AG09319 (cell line): ENCODE measurements at regions not wholly inside any gene's neighbourhood (a gene's known extent, or its start where the extent isn't known, plus 50 kb on each side); places are given as distances from the start of the nearest gene placed in this dataset.
"Not testable (repeated sequence)": the region's sequence is repeated elsewhere in the genome, so short reads cannot be mapped to it uniquely, and the experiment has no call there.

ENCODE experiments used
- DNase-seq: peaks from one replicate; pipeline ENCODE4 v3.0.0-alpha.2; 2010; ENCODE audit warnings: low read depth; ENCODE audit errors: extremely low read depth
- CTCF ChIP-seq: IDR thresholded peaks from 2 replicates; pipeline ENCODE4 v1.5.1; 2011; ENCODE audit warnings: low read depth, mild to moderate bottlenecking, inconsistent platforms, low read length, moderate library complexity

GRCh38 chr15:96199111-96199510 lies 131.4 kb upstream of the NR2F2 start:
- no peak for TF ChIP-seq CTCF
- DNase-seq, result no peak

- no peak for DNase-seq
These were observed 130.0 kb upstream of the NR2F2 start for GRCh38 chr15:96200357-96200967.

GRCh38 chr15:96201696-96202095 lies 128.8 kb upstream of the NR2F2 start:
- no peak for TF ChIP-seq CTCF
- no peak for DNase-seq

More at GRCh38 chr15:96200357-96200967, 130.0 kb upstream of the NR2F2 start:
- TF ChIP-seq CTCF, result no peak

- DNase-seq, result not testable (repeated sequence)
These were observed 124.9 kb upstream of the NR2F2 start for GRCh38 chr15:96205588-96205987.

- no peak for DNase-seq
- no peak for TF ChIP-seq CTCF
These were observed 123.0 kb upstream of the NR2F2 start for GRCh38 chr15:96207377-96208006.

GRCh38 chr15:96209285-96209735 lies 121.2 kb upstream of the NR2F2 start:
- DNase-seq, result no peak
- no peak for TF ChIP-seq CTCF

- TF ChIP-seq CTCF, result no peak
- no peak for DNase-seq
These were observed 117.5 kb upstream of the NR2F2 start for GRCh38 chr15:96213045-96213444.

- no peak for DNase-seq
- no peak for TF ChIP-seq CTCF
These were observed 116.6 kb upstream of the NR2F2 start for GRCh38 chr15:96213896-96214295.

GRCh38 chr15:96216481-96216880 lies 114.0 kb upstream of the NR2F2 start:
- DNase-seq, result not testable (repeated sequence)
